Endothelial cell of umbilical vein (primary cell): ENCODE measurements at regions not wholly inside any gene's neighbourhood (a gene's known extent, or its start where the extent isn't known, plus 50 kb on each side); places are given as distances from the start of the nearest gene placed in this dataset.

Source experiments
- BruUV-seq: library from RNA; stranded (reverse); fragments of 400-500 nt; replicated peaks from 2 replicates; lab custom pipeline; 2021; lab: Mats Ljungman, UMichigan
- CTCF ChIA-PET: fragments of 300-600, 350-600 bp; sonication (Branson Sonifier 250); formaldehyde crosslinking; loops from one replicate; lab custom pipeline; 2021; ENCODE audit warnings: antibody characterized with exemption, inconsistent platforms; lab: Charles Lee
- POLR2A ChIA-PET: fragments of 300-600, 350-600 bp; sonication (Branson Sonifier 250); formaldehyde crosslinking; loops from one replicate; lab custom pipeline; 2021; ENCODE audit warnings: antibody characterized with exemption, inconsistent platforms; lab: Charles Lee
- DNase-seq: peaks from one replicate; pipeline ENCODE4 v3.0.0-alpha.2; 2011; ENCODE audit warnings: low read depth, low spot score
- FAIRE-seq: peaks from 2 replicates; lab custom pipeline; 2011; peaks lifted over from hg19 to GRCh38; lab: Jason Lieb, UNC
- H2AFZ ChIP-seq: 2 replicates; pipeline ENCODE4 v1.6.0; 2012; ENCODE audit warnings: low read depth, low read length, control low read depth, inconsistent platforms
- H3K27ac ChIP-seq: 2 replicates; pipeline ENCODE4 v1.5.1; 2011; ENCODE audit warnings: low read depth, mild to moderate bottlenecking, control low read depth, low read length, moderate library complexity; ENCODE audit not compliant: insufficient read depth
- H3K27me3 ChIP-seq, 2 experiments: 2 replicates each; pipeline versions ENCODE4 v1.6.0 to v1.6.1; 2011; ENCODE audit warnings: low read length in 2 of 2, mixed read lengths in 1 of 2; ENCODE audit not compliant: control insufficient read depth in 2 of 2, insufficient read depth in 2 of 2
- H3K36me3 ChIP-seq, 2 experiments: 2 replicates in 1 of 2; 3 replicates in 1 of 2; pipeline ENCODE4 v1.5.1; 2011; ENCODE audit warnings: low read length in 2 of 2, mild to moderate bottlenecking in 1 of 2, moderate library complexity in 1 of 2; ENCODE audit not compliant: control insufficient read depth in 2 of 2, insufficient read depth in 2 of 2; ENCODE audit errors: extremely low read depth in 1 of 2
- H3K4me1 ChIP-seq: 3 replicates; pipeline ENCODE4 v1.5.1; 2011; ENCODE audit warnings: mild to moderate bottlenecking, low read length; ENCODE audit not compliant: control insufficient read depth, insufficient read depth; ENCODE audit errors: extremely low read depth
- H3K4me2 ChIP-seq: 2 replicates; pipeline ENCODE4 v1.6.1; 2011; ENCODE audit warnings: low read length, control low read depth, mixed read lengths; ENCODE audit not compliant: insufficient read depth
- H3K4me3 ChIP-seq, 3 experiments: fragments of 200-600 bp in 1 of 3; sonication (generic), shearing (Covaris generic) in 1 of 3; replicated peaks in 1 of 3; 2 replicates each; pipeline ENCODE4 v1.5.1; 2011 to 2016; ENCODE audit warnings: control low read depth in 3 of 3, low read length in 3 of 3, mild to moderate bottlenecking in 2 of 3, inconsistent platforms in 1 of 3, low read depth in 1 of 3, moderate library complexity in 1 of 3; ENCODE audit not compliant: insufficient read depth in 1 of 3
- H3K79me2 ChIP-seq: 2 replicates; pipeline ENCODE4 v1.6.0; 2012; ENCODE audit warnings: low read length, inconsistent platforms; ENCODE audit not compliant: control insufficient read depth, insufficient read depth
- H3K9ac ChIP-seq: replicated peaks from 2 replicates; pipeline ENCODE3; 2011; ENCODE audit warnings: low read length, control low read depth; ENCODE audit not compliant: insufficient read depth; ENCODE audit errors: extremely low read depth
- H3K9me1 ChIP-seq: replicated peaks from 3 replicates; pipeline ENCODE4 v1.6.0; 2011; ENCODE audit warnings: mild to moderate bottlenecking, low read length; ENCODE audit not compliant: control insufficient read depth, insufficient read depth; ENCODE audit errors: extremely low read depth
- H3K9me3 ChIP-seq: replicated peaks from 2 replicates; pipeline ENCODE4 v1.5.1; 2012; ENCODE audit warnings: low read length, inconsistent platforms; ENCODE audit not compliant: control insufficient read depth, insufficient read depth
- H4K20me1 ChIP-seq: replicated peaks from 2 replicates; pipeline ENCODE3; 2011; ENCODE audit warnings: mild to moderate bottlenecking, low read length; ENCODE audit not compliant: control insufficient read depth, insufficient read depth; ENCODE audit errors: extremely low read depth
- EZH2 ChIP-seq: IDR thresholded peaks from 2 replicates; pipeline ENCODE4 v1.6.1; 2012; ENCODE audit warnings: borderline replicate concordance, low read depth, mild to moderate bottlenecking, moderate library complexity, low read length, inconsistent platforms; ENCODE audit not compliant: severe bottlenecking
- FOS ChIP-seq: IDR thresholded peaks from 2 replicates; pipeline ENCODE4 v1.6.1; 2011; ENCODE audit warnings: mild to moderate bottlenecking, low read length, moderate library complexity, borderline replicate concordance; ENCODE audit not compliant: insufficient read depth
- GATA2 ChIP-seq: IDR thresholded peaks from 2 replicates; pipeline ENCODE4 v1.7.0; 2011; ENCODE audit warnings: low read depth, mild to moderate bottlenecking, moderate library complexity, mixed read lengths, low read length; ENCODE audit not compliant: insufficient read length, insufficient read depth
- JUN ChIP-seq: IDR thresholded peaks from 2 replicates; pipeline ENCODE4 v1.6.1; 2011; ENCODE audit warnings: borderline replicate concordance, low read depth; ENCODE audit not compliant: insufficient read length, insufficient read depth
- MYC ChIP-seq: IDR thresholded peaks from one replicate; pipeline ENCODE4 v1.6.1; 2011; ENCODE audit warnings: mild to moderate bottlenecking, low read depth, low read length
- POLR2A ChIP-seq: IDR thresholded peaks from 2 replicates; pipeline ENCODE4 v1.6.1; 2012; ENCODE audit warnings: low read depth, mild to moderate bottlenecking, control low read depth, low read length
- POLR2AphosphoS5 ChIP-seq: IDR thresholded peaks from 2 replicates; pipeline ENCODE4 v1.6.1; 2012; ENCODE audit warnings: low read depth, mild to moderate bottlenecking, control low read depth, low read length, moderate library complexity; ENCODE audit not compliant: insufficient read depth
- dilution Hi-C: fragments of 300-500 bp; cut with MboI; formaldehyde crosslinking; loops from one replicate; pipeline ENCODE4 v1.15.0; 2019; ENCODE audit warnings: low sequenced_read_pairs; ENCODE audit not compliant: extremely low pct_ligation_motif_present
- intact Hi-C: fragments of 100-400 bp; cut with micrococcal nuclease; formaldehyde crosslinking; loops from one replicate; pipeline ENCODE4 v1.10.0; 2022
- TF ChIP-seq, protein P1 (sequence below): IDR thresholded peaks from 2 replicates; pipeline ENCODE4 v1.6.1; 2011; ENCODE audit not compliant: insufficient read depth, insufficient read length
- TF ChIP-seq, protein P2 (sequence below), 2 donors: IDR thresholded peaks; 1 replicate in 1 of 2; 2 replicates in 1 of 2; pipeline ENCODE4 v1.5.1; 2011; ENCODE audit warnings: low read length in 2 of 2, mild to moderate bottlenecking in 2 of 2, moderate library complexity in 2 of 2, control low read depth in 1 of 2, inconsistent platforms in 1 of 2, low read depth in 1 of 2; ENCODE audit not compliant: insufficient read depth in 1 of 2; ENCODE audit errors: extremely low read depth in 1 of 2

DNA sequence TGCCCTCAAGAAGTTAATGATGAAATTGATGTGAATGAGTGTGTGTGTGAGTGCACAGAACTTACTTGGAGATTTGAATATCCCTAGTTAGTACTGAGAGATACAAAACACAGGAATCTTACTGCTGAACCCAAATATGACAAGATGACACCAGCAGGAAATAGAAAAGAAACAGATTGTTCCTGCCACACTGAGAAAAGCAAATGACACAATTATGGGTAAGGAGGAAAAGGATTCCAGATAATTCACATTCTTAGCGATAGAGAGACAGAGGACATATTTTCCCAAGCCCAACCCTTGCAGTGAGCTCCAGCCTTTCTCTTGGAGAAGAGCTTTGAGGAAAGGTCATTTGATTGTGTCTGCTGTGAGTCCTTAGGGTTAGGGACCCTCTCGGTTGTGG, 105.7 kb upstream of the SMIM21 start:
- intact Hi-C loops (no loop called here), dilution Hi-C loops (no loop called here)
- H3K9me1 ChIP-seq, result no peaks in the 10 kb centered on the region
- H3K27ac ChIP-seq, result no peak overlapping the region
- FAIRE-seq (no peak), DNase-seq (no peak)
- TF ChIP-seq FOS, result no peak
- TF ChIP-seq, protein P1, sequence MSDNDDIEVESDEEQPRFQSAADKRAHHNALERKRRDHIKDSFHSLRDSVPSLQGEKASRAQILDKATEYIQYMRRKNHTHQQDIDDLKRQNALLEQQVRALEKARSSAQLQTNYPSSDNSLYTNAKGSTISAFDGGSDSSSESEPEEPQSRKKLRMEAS, result no peak
- TF ChIP-seq GATA2, result no peak
- no peak for TF ChIP-seq JUN
- TF ChIP-seq POLR2AphosphoS5, result no peak
- no peak for TF ChIP-seq MYC
- TF ChIP-seq, protein P2, sequence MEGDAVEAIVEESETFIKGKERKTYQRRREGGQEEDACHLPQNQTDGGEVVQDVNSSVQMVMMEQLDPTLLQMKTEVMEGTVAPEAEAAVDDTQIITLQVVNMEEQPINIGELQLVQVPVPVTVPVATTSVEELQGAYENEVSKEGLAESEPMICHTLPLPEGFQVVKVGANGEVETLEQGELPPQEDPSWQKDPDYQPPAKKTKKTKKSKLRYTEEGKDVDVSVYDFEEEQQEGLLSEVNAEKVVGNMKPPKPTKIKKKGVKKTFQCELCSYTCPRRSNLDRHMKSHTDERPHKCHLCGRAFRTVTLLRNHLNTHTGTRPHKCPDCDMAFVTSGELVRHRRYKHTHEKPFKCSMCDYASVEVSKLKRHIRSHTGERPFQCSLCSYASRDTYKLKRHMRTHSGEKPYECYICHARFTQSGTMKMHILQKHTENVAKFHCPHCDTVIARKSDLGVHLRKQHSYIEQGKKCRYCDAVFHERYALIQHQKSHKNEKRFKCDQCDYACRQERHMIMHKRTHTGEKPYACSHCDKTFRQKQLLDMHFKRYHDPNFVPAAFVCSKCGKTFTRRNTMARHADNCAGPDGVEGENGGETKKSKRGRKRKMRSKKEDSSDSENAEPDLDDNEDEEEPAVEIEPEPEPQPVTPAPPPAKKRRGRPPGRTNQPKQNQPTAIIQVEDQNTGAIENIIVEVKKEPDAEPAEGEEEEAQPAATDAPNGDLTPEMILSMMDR (IDR thresholded peaks at IDR 0.05; ENCODE audit: extremely low read depth in 1 of 2, insufficient read depth in 1 of 2, low read depth in 1 of 2, low read length in 2 of 2), result no peak
- no peak for TF ChIP-seq POLR2A
- TF ChIP-seq EZH2, result no peak
- H3K4me1 ChIP-seq, result no peaks in the 10 kb centered on the region
- CTCF ChIA-PET, result no interaction called here
- no peaks in the 10 kb centered on the region for H3K36me3 ChIP-seq
- no peaks in the 10 kb centered on the region for H3K9me3 ChIP-seq
- H4K20me1 ChIP-seq, result no peaks in the 10 kb centered on the region
- H3K9ac ChIP-seq, result no peak overlapping the region
- no TSS peak for BruUV-seq
- H3K79me2 ChIP-seq, result no peaks in the 10 kb centered on the region
- POLR2A ChIA-PET, result no interaction called here
- H3K27me3 ChIP-seq, result no peaks in the 10 kb centered on the region
- no peak overlapping the region for H3K4me2 ChIP-seq
- no peak overlapping the region for H2AFZ ChIP-seq
- H3K4me3 ChIP-seq, result no peak overlapping the region
